Adrenal gland (tissue), 9 donors: ENCODE measurements at regions not wholly inside any gene's neighbourhood (a gene's known extent, or its start where the extent isn't known, plus 50 kb on each side); places are given as distances from the start of the nearest gene placed in this dataset.

Experiments
- DNase-seq, 7 donors: peaks; one replicate each; pipeline ENCODE4 v3.0.0-alpha.2; 2019 to 2020
- H3K27ac ChIP-seq, 5 donors: fragments of 200-600 bp; sonication (generic) in 4 of 5; 1 replicate in 3 of 5; 2 replicates in 2 of 5; pipeline versions ENCODE4 v1.5.1 to v1.8.0; 2016 to 2020; ENCODE audit warnings: mild to moderate bottlenecking in 1 of 5
- H3K27me3 ChIP-seq: fragments of 200-600 bp; 2 replicates; pipeline ENCODE4 v1.8.0; 2021
- H3K36me3 ChIP-seq, 2 donors: fragments of 200-600 bp; replicated peaks in 1 of 2; 1 replicate in 1 of 2; 2 replicates in 1 of 2; pipeline versions ENCODE4 v1.5.1 to v1.8.0; 2018 to 2022
- H3K4me1 ChIP-seq, 2 donors: fragments of 200-600 bp; replicated peaks in 1 of 2; 1 replicate in 1 of 2; 2 replicates in 1 of 2; pipeline versions ENCODE4 v1.5.1 to v1.8.0; 2018 to 2021
- H3K4me3 ChIP-seq, 4 donors: fragments of 200-600 bp; sonication (generic) in 3 of 4; one replicate each; pipeline ENCODE4 v1.5.1; 2016 to 2018
- H3K9me3 ChIP-seq, 3 donors: fragments of 200-600 bp; sonication (generic) in 1 of 3; replicated peaks in 1 of 3; 1 replicate in 2 of 3; 2 replicates in 1 of 3; pipeline versions ENCODE4 v1.5.1 to v1.8.0; 2016 to 2021
- CTCF ChIP-seq, 6 experiments: fragments of 450-650 bp in 4 of 6; fragments of 200-600 bp in 2 of 6; sonication (generic) in 1 of 6; IDR thresholded peaks; 1 replicate in 5 of 6; 2 replicates in 1 of 6; pipeline versions ENCODE4 v1.5.1 to v1.8.0; 2016 to 2021; ENCODE audit warnings: antibody characterized with exemption in 6 of 6, mild to moderate bottlenecking in 2 of 6, moderate library complexity in 1 of 6
- POLR2A ChIP-seq, 2 donors: fragments of 450-650 bp; IDR thresholded peaks; one replicate each; pipeline ENCODE4 v1.6.1; 2017; ENCODE audit warnings: antibody characterized with exemption in 2 of 2, mild to moderate bottlenecking in 2 of 2, moderate library complexity in 1 of 2
- WGBS, 4 donors: extraction: QIAGEN DNeasy Blood & Tissue Kit in 2 of 4; methylation state at CpG; one replicate each; pipeline versions ENCODE4 v1.1.5 to v1.1.7; 2013 to 2017; 5-methylcytosine and 5-hydroxymethylcytosine counted together
- intact Hi-C, 2 donors: fragments of 100-400 bp; cut with DNase I; formaldehyde crosslinking; loops; one replicate each; pipeline versions ENCODE4 v1.14.1 to v1.15.0; 2022 to 2023
- donor health status: healthy with polysubstance abuse.
- donor health status: Bipolar disorder and iron deficiency.
- donor health status: DM: yes; HTN: yes; CAD: no.
- donor health status: DM: no; HTN: no; CAD: no.
- donor health status: DM: no; HTN: no; CAD: no.

- no peak for DNase-seq
- Histone ChIP-seq H3K36me3 (no peaks in the 10 kb centered on the region), H3K9me3 (no peaks in the 10 kb centered on the region), H3K27me3 (no peaks in the 10 kb centered on the region), H3K27ac (no peak overlapping the region), H3K4me1 (no peaks in the 10 kb centered on the region), H3K4me3 (no peak overlapping the region)
- TF ChIP-seq CTCF (IDR thresholded peaks at IDR 0.05) (no peak), POLR2A (IDR thresholded peaks at IDR 0.05) (no peak)
- intact Hi-C loops: no loop called here
- 88 to 92% (median 90%) methylated on average over 2 of the region's 2 CpGs for WGBS, 4 donors
These were observed 52.0 kb upstream of the CORO2B start for GRCh38 chr15:68526784-68527183.

DNA sequence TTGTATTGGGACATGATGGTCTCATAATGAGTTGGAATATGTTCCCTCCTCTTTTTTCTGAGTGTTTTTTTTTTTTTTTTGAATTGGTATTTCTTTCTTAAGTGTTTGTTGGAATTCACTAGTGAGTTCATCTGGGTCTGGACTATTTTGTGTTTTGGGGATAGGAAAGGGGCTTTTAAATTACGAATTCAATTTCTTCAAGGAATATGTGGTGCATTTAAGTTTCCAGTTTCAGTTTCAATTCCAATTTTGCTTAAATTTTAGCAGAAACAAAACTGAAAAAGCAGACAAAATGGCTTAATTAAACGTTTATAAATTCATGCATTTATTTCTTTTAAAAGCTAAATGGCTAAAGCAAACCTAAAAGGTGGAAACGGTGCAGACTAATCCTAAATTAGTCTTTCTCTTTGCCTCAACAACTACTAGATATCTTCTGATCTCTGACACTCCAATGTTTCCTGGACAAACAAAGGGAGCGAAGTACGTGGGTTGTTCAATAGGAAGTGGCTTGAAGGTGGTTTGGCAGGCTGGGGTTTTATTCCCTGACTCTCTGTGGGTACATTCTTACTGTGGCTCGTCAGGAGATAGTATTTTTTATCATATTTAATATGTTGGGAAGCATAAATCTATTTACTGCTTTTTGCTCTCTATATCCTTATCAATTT is 50.0 kb upstream of the CORO2B start:
- DNase-seq: no peak
- intact Hi-C loops: no loop called here
- H3K36me3 ChIP-seq: no peaks in the 10 kb centered on the region
- 35 to 42% (median 37%) methylated on average over 6 of the region's 6 CpGs for WGBS, 4 donors
- no peak overlapping the region for H3K4me3 ChIP-seq
- TF ChIP-seq POLR2A (IDR thresholded peaks at IDR 0.05) (no peak), CTCF (IDR thresholded peaks at IDR 0.05) (no peak)
- H3K27ac ChIP-seq: peak overlapping the region in 1 of 5 donors; percentile 10
- H3K4me1 ChIP-seq: no peaks in the 10 kb centered on the region
- no peaks in the 10 kb centered on the region for H3K27me3 ChIP-seq
- peaks cover 0 to 3% (median 0%) of the 10 kb centered on the region in 3 donors for H3K9me3 ChIP-seq
